ENCODE measurements at regions not wholly inside any gene's neighbourhood (a gene's known extent, or its start where the extent isn't known, plus 50 kb on each side); places are given as distances from the start of the nearest gene placed in this dataset.

- DNase-seq, result no peak
Measured at GRCh38 chr5:120365656-120366446, 98.2 kb upstream of the PRR16 start.

- DNase-seq, result no peak
Measured at GRCh38 chr5:120367896-120368634, 96.0 kb upstream of the PRR16 start.

DNA sequence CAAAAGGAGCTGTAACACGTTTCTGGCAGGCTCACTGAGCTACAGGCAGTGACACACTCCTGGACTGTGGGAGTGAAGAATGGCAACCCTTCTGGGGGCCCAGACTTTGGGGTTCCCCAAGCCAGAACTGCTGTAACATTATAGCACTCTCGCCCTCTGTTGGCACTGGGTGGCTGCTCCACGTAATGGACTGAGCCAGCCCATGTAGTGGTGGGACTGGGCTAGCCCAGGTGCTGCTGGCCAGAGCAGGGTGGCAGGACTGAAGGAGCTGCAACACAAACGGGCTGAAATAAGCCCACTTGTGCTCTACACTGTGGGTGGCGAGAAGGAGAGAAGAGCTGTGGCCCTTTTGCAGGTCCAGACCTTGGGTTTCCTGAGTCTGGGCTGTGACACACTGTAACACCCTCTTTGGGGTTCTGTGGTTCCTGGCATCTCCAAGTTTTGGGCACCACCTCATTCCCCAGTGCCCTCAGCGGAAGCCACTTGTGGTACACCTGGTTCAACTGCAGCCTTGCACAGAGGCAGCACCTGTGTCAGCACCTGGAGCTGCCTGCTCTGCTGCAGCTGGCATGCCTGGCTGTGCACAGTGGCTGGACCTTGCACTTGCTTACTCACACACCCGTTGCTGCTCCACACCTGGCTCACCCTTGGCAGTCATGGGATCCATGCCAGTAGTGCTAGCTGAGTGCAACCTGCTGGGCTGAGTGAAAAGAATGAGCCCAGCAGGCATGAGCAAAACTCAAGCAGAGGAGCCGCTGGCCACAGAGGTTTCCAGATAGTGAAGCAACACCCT lies 95.0 kb upstream of the PRR16 start:
- peak in 1 of 4 experiments; percentile 1 for DNase-seq

DNA sequence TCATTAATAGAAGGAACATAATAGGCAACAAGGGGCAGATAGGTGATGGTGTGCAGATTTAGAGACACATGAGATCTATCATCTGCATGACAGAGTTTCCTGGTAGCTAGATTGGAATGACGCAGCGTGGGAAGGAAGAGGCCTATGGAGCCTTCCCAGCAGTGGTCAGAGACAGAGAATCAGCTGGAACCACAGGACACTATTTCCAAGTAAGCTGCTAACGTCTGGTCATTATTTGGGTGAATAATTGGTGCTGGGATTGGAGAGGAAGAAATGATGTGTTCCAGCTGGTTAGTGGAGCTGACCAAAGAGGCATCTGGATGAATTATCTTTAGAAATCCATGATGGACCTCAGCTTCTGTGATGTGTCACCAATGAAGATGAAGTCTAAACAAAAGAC lies 91.2 kb upstream of the PRR16 start:
- no peak for DNase-seq

- DNase-seq, result no peak
Measured at GRCh38 chr5:120375248-120375647, 88.9 kb upstream of the PRR16 start.

GRCh38 chr5:120380644-120381043 lies 83.5 kb upstream of the PRR16 start:
- no peak for DNase-seq

DNA sequence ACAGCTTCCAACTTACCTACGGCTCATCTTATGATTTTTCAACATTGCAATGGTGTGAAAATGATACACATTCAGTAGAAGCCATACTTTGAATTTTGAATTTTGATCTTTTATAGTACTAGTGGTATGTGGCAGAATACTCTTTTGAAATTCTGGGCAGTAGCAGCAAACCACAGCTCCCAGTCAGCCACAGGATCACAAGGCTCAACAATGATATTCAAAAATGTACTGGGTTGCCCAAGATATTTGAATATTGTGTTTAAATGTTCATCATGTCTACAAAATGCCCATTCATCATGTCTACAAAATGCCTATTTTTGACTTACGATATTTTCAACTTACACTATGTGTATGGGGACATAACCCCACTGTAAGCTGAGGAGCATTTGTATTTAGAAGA lies 81.3 kb upstream of the PRR16 start:
- no peak for DNase-seq

GRCh38 chr5:120386981-120387380 lies 77.1 kb upstream of the PRR16 start:
- no peak for DNase-seq

DNA sequence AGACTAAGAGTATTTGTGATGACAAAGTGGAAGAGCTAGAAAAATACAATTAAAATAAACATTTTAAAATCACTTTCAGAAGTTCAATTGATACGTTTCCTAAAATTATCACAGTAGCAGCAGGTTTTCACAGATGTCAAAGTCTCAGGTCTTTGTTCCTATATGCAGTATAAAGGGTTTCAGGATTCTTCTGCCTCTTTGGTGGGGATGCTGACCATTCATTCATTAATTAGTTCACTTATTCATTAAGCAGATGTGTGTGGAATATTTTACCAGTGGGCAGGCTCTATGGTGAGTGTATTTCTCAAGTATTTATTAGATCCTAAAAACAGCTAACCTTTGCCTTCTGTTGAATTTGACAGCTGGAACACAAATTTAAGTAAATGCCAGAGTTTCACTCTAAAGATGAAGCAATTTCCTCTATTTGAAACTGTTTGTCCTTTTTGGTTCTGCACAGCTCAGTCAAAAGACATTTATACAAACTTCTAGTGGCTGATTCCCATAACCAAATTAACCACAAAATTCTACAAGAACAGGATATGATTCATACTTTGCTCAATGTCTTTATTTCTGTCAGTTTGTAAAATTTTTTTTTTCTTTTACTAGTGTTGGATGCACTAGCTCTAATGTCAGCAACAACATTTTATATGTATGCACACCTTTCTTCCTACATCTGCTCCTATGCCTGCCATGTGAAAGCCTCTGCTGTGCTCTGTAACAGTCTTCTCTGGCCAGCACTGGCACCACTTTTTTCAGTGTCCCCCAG lies 75.9 kb upstream of the PRR16 start:
- DNase-seq, result no peak

DNA sequence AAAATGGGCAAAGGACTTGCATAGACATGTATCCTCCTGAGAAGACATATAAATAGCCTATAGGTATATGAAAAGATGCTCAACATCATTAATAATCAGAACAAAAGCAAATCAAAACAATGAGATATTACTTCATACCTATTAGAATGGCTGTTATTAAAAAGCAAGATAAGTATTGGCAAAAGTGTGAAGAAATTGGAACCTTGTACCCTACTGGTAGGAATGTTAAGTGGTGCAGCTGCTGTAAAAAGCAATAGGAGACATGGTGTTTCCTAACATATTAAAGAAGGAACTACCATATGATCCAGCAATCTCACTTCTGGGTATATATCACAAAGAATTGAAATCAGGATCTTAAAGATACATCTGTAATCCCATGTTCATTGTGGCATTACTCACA lies 69.8 kb upstream of the PRR16 start:
- no peak for DNase-seq

- no peak for DNase-seq
Measured at GRCh38 chr5:120396186-120396585, 67.9 kb upstream of the PRR16 start.

DNA sequence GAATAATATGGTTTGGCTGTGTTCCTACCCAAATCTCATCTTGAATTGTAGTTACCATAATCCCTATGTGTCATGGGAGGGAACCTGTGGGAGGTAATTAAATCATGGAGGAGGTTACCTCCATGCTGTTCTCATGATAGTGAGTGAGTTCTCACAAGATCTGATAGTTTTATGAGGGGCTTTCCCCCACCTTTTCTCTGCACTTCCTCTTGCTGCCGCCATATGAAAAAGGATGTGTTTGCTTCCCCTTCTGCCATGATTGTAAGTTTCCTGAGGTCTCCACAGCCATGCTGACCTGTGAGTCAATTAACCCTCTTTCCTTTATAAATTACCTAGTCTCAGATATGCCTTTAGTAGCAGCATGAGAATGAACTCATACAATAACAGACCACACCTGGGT lies 63.7 kb upstream of the PRR16 start:
- DNase-seq, result no peak

GRCh38 chr5:120402606-120403005 lies 61.5 kb upstream of the PRR16 start:
- no peak for DNase-seq

DNA sequence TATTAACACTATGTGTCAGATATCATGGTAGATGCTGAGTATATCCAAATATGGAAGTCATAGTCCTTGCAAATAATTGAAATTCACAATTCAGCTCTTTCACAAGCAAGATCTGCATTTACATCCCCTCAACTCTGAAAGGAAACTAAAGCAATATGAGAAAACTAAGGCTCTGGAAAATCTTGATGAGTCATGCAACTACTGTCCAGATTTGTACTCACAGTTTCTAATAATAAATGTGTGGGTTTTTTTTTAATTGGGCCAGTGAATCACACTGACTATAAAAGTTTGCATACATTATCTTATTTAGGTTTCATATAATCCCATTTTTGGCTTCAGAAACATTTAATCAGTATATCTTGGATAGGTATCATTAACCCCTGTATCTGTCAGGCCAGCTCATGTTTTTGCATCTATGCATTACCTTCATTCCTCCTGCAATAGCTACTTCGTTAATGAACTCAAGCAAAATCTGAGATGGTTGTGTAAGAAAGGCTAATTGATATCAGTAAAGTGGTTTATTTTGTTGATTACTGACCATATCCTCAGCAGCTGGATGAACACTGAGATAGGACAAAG lies 58.7 kb upstream of the PRR16 start:
- no peak for DNase-seq

DNA sequence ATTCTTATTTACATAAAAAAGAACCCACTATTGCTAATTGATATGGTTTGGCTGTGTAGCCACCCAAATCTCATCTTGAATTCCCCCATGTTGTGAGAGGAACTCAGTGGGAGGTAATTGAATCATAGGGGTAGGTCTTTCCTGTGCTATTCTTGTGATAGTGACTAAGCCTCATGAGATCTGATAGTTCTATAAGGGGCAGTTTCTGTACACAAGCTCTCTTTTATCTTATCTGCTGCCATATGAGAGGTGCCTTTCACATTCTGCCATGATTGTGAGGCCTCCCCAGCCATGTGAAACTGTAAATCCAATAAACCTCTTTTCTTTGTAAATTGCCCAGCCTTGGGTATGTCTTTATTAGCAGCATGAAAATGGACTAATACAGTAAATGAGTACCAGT lies 58.2 kb upstream of the PRR16 start:
- DNase-seq, result no peak

DNA sequence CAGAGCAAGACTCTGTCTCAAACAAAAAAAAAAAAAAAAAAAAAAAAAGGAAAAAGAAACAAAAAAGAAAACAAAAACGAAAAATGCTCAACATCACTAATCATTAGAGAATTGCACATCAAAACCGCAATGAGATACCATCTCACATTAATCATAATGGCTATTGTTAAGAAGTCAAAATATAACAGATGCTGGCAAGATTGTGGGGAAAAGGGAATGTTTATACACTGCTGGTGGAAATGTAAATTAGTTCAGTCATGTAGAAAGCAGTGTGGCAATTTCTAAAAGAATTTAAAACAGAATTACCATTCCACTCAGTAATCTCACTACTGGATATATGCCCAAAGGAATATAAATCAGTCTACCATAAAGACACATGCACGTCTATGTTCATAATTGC lies 50.4 kb upstream of the PRR16 start:
- no peak for DNase-seq

All from activated CD4-positive, CD25-positive, alpha-beta regulatory T cell (primary cell).